ENCODE measurements at regions not wholly inside any gene's neighbourhood (a gene's known extent, or its start where the extent isn't known, plus 50 kb on each side); places are given as distances from the start of the nearest gene placed in this dataset.
"Not testable (repeated sequence)": the region's sequence is repeated elsewhere in the genome, so short reads cannot be mapped to it uniquely, and the experiment has no call there.

DNA sequence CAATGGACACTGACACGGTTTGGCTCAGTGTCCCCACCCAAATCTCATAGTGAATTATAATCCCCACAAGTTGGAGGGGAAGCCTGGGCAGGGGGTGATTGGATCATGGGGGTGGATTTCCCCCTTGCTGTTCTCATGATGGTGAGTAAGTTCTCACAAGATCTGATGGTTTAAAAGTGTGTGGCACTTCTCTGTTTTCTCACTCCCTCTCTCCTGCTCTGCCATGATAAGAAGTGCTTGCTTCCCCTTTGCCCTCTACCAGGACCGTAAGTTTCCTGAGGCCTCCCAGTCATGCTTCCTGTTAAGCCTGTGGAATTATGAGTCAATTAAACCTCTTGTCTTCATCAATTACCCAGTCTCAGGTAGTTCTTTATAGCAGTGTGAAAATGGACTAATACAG is 115.8 kb upstream of the KIF2A start:
- H3K4me3 ChIP-seq (ENCODE audit: low read depth, low read length), result no peak overlapping the region
- DNase-seq (ENCODE audit: low read depth), result no peak
- TF ChIP-seq, protein P1, sequence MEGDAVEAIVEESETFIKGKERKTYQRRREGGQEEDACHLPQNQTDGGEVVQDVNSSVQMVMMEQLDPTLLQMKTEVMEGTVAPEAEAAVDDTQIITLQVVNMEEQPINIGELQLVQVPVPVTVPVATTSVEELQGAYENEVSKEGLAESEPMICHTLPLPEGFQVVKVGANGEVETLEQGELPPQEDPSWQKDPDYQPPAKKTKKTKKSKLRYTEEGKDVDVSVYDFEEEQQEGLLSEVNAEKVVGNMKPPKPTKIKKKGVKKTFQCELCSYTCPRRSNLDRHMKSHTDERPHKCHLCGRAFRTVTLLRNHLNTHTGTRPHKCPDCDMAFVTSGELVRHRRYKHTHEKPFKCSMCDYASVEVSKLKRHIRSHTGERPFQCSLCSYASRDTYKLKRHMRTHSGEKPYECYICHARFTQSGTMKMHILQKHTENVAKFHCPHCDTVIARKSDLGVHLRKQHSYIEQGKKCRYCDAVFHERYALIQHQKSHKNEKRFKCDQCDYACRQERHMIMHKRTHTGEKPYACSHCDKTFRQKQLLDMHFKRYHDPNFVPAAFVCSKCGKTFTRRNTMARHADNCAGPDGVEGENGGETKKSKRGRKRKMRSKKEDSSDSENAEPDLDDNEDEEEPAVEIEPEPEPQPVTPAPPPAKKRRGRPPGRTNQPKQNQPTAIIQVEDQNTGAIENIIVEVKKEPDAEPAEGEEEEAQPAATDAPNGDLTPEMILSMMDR (IDR thresholded peaks at IDR 0.05; ENCODE audit: low read depth, low read length, missing control alignments), result no peak
- in situ Hi-C loops (cut with HindIII; ENCODE audit: low sequenced_read_pairs), result no loop called here

DNA sequence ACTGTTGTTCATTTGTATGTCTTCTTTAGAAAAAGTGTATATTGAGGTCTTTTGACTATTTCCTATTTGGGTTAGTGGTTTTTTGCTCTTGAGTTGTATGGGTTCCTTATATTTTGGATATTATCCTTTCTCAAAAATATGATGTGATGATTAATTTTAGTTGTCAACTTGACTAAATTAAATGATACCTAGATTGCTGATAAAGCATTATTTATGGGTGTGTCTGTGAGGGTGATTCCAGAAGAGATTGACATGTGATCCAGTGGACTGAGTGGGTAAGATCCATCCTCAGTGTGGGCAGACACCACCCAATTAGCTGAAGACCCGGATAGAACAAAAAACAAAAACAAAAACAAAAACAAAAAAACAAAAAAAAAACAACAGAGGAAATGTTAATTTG is 115.1 kb upstream of the KIF2A start:
- no peak overlapping the region for H3K4me3 ChIP-seq (ENCODE audit: low read depth, low read length)
- no peak for DNase-seq (ENCODE audit: low read depth)
- in situ Hi-C loops (cut with HindIII; ENCODE audit: low sequenced_read_pairs), result no loop called here
- TF ChIP-seq, protein P1 (IDR thresholded peaks at IDR 0.05; ENCODE audit: low read depth, low read length, missing control alignments), result no peak

DNA sequence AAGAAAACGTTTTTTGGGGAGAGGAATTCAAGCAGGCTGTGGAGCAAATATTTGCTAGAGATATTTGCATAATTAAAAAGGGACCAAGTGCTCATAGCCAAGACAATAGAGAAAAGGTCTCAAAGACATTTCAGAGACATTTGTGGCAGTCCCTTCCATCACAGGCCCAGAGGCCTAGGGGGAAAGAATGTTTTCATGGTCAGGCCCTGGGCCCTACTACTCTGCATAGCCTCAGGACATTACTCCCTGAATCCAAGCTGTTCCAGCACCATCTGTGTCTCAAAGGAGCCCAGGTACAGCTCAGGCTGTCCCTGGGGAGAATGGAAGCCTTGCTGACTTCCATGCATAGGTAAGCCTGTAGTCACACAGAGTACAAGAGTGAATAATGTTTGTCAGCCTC is 113.0 kb upstream of the KIF2A start:
- DNase-seq (ENCODE audit: low read depth), result no peak
- TF ChIP-seq, protein P1 (IDR thresholded peaks at IDR 0.05; ENCODE audit: low read depth, low read length, missing control alignments), result no peak
- in situ Hi-C loops (cut with HindIII; ENCODE audit: low sequenced_read_pairs), result no loop called here
- no peak overlapping the region for H3K4me3 ChIP-seq (ENCODE audit: low read depth, low read length)

DNA sequence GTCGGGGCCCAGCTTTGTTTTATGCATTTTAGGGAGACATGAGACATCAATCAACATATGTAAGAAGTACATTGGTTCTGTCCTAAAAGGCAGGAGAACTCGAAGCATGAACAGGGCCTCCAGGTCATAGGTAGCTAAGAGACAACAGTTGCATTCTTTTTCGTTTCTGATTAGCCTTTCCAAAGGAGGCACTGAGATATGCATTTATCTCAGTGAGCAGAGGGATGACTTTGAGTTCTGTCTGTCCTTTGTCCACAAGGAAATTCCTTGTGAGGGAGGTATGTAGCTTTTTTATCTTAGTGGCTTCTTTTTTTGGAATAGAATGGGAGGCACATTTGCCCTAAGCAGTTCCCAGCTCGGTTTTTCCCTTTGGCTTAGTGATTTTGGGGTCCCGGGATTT is 109.5 kb upstream of the KIF2A start:
- in situ Hi-C loops (cut with HindIII; ENCODE audit: low sequenced_read_pairs); DNase-seq (ENCODE audit: low read depth): not testable (repeated sequence)

DNA sequence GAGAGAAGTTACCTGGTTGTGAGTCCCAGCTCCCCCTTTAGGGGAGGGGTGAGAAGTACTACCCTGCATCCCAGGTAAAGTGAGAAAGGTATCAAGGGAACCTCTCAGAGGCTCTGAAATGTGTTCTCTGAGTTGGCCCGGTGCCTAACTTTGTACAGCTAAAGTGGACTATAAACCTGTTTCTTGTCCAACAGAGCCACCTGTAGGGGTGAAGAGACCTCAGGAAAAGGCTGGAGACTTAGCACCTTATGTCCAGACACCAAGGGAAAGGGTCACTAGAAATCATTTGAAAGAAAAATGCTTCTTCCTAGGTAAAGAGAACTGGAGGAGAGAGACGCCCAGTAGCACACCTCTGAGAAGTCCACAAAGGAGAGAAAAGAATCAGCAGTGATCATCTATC is 108.3 kb upstream of the KIF2A start:
- TF ChIP-seq, protein P1 (IDR thresholded peaks at IDR 0.05; ENCODE audit: low read depth, low read length, missing control alignments), result no peak
- in situ Hi-C loops (cut with HindIII; ENCODE audit: low sequenced_read_pairs), result no loop called here
- DNase-seq (ENCODE audit: low read depth), result no peak
- no peak overlapping the region for H3K4me3 ChIP-seq (ENCODE audit: low read depth, low read length)

More for the DNA sequence above, 109.5 kb upstream of the KIF2A start:
- H3K4me3 ChIP-seq (ENCODE audit: low read depth, low read length), result not testable (repeated sequence)

DNA sequence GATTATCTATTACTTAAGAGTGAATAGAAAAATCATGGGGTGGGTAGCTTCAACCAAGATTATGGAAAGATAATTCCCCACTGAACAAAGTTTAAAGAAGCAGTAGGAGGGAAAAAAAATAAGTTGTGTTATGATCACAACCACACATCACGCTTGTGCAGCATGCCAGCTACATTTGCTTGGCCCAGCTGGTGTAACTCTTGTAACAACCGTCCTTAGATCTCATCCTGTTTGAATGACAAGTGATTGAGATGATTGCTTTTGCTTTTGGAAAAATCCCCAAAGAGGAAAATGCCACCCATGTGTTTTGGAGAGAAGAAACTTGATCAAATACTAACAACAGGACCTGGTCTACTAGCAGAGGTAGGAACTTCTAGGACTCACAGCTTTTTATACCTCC is 107.6 kb upstream of the KIF2A start:
- DNase-seq (ENCODE audit: low read depth), result no peak
- TF ChIP-seq, protein P1 (IDR thresholded peaks at IDR 0.05; ENCODE audit: low read depth, low read length, missing control alignments), result no peak
- in situ Hi-C loops (cut with HindIII; ENCODE audit: low sequenced_read_pairs), result no loop called here
- H3K4me3 ChIP-seq (ENCODE audit: low read depth, low read length), result no peak overlapping the region

DNA sequence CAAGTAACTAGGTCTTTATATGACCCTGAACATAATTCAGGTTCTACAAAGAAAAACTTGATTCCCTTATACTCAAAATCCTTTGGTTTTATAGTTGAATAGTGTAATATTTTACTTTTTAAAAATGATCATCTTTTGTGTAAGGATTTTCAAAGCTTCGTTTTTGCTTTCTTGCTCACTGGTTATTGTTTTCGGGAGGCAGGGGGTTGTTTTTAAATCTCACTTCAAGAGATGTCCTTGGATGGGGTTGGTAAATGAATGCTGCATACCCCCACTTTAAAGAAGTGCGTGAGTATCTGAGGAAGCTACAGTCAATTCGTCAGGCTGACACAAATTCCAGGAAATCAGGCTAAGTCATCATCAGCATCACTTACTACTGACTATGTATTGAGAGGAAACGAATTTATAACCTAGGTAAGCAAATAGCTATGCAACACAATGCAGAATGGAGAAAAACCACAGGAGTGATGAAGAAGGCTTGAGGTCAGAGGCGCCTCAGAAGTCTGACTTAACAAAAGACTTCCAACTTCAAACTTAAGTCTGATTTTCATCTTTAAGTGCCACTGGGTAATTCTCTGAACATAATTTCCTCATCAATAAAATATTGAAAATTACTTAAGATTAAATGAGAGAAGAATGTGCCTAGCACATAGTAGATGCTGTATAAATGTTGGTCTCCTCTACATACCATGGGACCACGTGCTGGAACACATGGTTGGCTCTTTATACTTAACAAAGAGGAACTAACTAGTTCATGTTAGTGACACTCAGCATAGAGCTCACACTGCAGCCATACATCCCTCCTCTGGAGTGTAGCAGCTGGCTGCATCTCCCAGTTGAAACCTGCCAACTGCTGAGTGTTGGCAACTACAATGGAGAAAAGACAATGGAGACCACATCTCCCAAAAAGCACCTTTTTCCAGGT is 106.0 kb upstream of the KIF2A start:
- TF ChIP-seq, protein P1 (IDR thresholded peaks at IDR 0.05; ENCODE audit: low read depth, low read length, missing control alignments), result no peak
- no peak for DNase-seq (ENCODE audit: low read depth)
- in situ Hi-C loops (cut with HindIII; ENCODE audit: low sequenced_read_pairs), result no loop called here
- H3K4me3 ChIP-seq (ENCODE audit: low read depth, low read length), result no peak overlapping the region
